WTC11 (cell line): ENCODE measurements at regions not wholly inside any gene's neighbourhood (a gene's known extent, or its start where the extent isn't known, plus 50 kb on each side); places are given as distances from the start of the nearest gene placed in this dataset.

ENCODE experiments used
- GABPB1 ChIP-seq: sonication (generic); formaldehyde crosslinking; IDR thresholded peaks from 2 replicates; pipeline ENCODE4 v1.8.1; 2023; ENCODE audit warnings: mild to moderate bottlenecking, missing genetic modification reagents
- KAT7 ChIP-seq: sonication (generic); formaldehyde crosslinking; IDR thresholded peaks from 2 replicates; pipeline ENCODE4 v1.8.1; 2023; ENCODE audit warnings: missing genetic modification reagents, mild to moderate bottlenecking, borderline replicate concordance
- TF ChIP-seq, protein P1 (sequence below): sonication (generic); formaldehyde crosslinking; IDR thresholded peaks from 2 replicates; pipeline ENCODE4 v1.8.1; 2023; ENCODE audit warnings: mild to moderate bottlenecking, missing genetic modification reagents, moderate library complexity
- TF ChIP-seq, protein P2 (sequence below): sonication (generic); formaldehyde crosslinking; IDR thresholded peaks from 2 replicates; pipeline ENCODE4 v1.8.1; 2022; ENCODE audit warnings: low read depth, missing genetic modification reagents, borderline replicate concordance

DNA sequence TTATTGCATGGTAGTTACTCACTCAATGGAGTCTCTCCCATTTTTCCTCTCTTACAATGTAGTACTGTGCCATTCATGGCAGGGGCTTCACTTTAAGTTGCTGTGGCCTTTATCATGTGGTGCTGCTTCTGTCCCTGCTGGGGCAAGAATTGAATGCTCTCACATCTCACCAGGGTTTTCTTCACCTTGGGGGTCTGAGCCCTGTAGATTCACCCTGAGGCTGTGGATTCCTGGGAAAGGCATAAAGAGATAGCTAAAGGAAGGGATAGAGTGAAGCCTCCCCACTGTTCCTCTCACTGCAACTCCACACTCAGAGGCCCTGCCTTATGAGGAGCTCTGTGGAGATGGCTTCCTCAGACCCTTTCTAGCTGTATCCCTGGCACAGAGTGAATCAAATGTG is 178.5 kb upstream of the GOT2 start:
- TF ChIP-seq KAT7 (CRISPR knock-in tag) (no peak), GABPB1 (CRISPR knock-in tag) (no peak)
- TF ChIP-seq, protein P1, sequence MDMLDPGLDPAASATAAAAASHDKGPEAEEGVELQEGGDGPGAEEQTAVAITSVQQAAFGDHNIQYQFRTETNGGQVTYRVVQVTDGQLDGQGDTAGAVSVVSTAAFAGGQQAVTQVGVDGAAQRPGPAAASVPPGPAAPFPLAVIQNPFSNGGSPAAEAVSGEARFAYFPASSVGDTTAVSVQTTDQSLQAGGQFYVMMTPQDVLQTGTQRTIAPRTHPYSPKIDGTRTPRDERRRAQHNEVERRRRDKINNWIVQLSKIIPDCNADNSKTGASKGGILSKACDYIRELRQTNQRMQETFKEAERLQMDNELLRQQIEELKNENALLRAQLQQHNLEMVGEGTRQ (CRISPR knock-in tag) = no peak
- TF ChIP-seq, protein P2, sequence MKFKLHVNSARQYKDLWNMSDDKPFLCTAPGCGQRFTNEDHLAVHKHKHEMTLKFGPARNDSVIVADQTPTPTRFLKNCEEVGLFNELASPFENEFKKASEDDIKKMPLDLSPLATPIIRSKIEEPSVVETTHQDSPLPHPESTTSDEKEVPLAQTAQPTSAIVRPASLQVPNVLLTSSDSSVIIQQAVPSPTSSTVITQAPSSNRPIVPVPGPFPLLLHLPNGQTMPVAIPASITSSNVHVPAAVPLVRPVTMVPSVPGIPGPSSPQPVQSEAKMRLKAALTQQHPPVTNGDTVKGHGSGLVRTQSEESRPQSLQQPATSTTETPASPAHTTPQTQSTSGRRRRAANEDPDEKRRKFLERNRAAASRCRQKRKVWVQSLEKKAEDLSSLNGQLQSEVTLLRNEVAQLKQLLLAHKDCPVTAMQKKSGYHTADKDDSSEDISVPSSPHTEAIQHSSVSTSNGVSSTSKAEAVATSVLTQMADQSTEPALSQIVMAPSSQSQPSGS (CRISPR knock-in tag) = no peak
